ENCODE measurements at regions not wholly inside any gene's neighbourhood (a gene's known extent, or its start where the extent isn't known, plus 50 kb on each side); places are given as distances from the start of the nearest gene placed in this dataset.
A peak's percentile ranks its signal among the peaks of the same experiment; 100 is the strongest.
"Not testable (repeated sequence)": the region's sequence is repeated elsewhere in the genome, so short reads cannot be mapped to it uniquely, and the experiment has no call there.

GRCh38 chr3:176032043-176032442, 1165.2 kb downstream of the TBL1XR1 start:
- DNase-seq: no peak

- not testable (repeated sequence) for DNase-seq
These were observed 1157.1 kb downstream of the NAALADL2 start for GRCh38 chr3:176016203-176016602.

DNA sequence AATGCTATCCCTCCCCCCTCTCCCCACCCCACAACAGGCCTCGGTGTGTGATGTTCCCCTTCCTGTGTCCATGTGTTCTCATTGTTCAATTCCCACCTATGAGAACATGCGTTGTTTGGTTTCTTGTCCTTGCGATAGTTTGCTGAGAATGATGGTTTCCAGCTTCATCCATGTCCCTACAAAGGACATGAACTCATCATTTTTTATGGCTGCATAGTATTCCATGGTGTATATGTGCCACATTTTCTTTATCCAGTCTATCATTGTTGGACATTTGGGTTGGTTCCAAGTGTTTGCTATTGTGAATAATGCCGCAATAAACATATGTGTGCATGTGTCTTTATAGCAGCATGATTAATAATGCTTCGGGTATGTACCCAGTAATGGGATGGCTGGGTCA, 1156.1 kb downstream of the NAALADL2 start:
- not testable (repeated sequence) for DNase-seq

- DNase-seq: no peak
These were observed 1150.1 kb downstream of the NAALADL2 start for GRCh38 chr3:176009256-176009655.

DNA sequence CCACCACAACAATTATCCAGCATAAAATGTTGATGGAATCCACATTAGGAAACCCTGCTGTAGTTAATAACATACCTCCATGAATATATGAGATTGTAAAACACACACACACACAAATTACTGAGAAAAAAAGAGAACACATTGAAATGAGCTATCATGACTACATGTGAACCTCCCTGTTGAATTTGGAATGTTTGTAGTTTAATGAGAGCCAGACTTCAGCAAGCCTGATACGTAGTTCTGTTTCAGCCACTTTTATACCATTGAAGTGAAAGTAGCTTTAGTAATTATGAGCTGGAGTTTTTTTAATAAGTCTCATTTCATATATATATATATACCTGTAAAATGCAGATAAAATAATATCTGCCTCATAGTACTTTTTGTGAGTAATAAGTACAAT, 1146.4 kb downstream of the NAALADL2 start:
- DNase-seq: no peak

- DNase-seq: no peak
These were observed 1130.0 kb downstream of the NAALADL2 start for GRCh38 chr3:175989161-175989560.

DNA sequence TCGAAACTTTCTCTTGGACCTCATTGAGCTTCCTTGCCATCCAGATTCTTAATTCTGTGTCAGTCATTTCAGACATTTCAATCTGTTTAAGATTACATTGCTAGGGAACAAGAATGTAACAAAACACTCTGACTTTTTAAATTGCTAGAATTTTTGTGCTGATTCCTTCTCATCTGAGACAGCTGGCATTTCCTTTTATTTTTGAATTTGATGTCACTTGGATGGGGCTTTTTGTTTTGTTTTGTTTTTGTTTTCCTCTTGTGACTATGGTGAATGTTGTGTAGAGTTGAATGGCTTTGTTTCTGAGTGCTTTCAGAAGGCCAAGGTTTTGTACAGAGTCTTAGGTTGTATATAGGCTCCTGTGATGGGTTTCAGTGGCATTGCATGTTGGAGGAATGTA, 1129.3 kb downstream of the NAALADL2 start:
- DNase-seq: no peak

GRCh38 chr3:175985781-175986180, 1126.6 kb downstream of the NAALADL2 start:
- DNase-seq: no peak

- DNase-seq: no peak
These were observed 1124.2 kb downstream of the NAALADL2 start for GRCh38 chr3:175983379-175983778.

GRCh38 chr3:175980486-175981090, 1121.5 kb downstream of the NAALADL2 start:
- DNase-seq: no peak

GRCh38 chr3:175977968-175978752, 1119.0 kb downstream of the NAALADL2 start:
- no peak for DNase-seq

DNA sequence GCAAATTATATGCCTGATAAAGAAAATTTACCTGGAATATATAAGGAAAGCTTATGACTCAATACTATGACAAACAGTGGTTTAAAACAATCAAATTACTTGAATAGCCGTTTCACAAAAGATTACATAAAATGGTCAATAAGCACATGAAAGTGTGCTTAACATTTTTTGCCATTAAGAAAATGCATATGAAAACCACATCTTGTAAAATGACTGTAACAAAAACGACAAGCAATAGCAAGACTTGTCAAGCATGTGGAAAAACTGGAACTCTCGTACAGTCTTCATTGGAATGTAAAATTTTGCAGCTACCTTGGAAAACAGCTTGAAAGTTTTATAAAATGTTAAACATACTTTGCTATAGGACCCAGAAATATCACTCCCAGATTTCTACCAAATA, 1110.3 kb downstream of the NAALADL2 start:
- DNase-seq: no peak

DNA sequence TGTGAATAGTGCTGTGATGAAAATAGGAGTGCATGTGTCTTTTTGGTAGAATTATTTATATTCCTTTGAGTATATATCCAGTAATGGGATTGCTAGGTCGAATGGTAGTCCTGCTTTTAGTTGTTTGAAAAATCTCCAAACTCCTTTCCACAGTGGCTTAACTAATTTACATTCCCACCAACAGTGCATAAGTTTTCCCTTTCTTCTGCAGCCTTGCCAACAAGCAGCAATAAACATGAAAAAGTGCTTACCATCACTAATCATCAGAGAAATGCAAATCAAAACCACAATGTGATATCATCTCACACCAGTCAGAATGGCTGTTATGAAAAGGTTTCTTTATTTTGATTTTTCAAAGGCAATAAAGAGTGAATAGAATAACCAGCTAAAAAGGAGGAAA, 1105.9 kb downstream of the NAALADL2 start:
- no peak for DNase-seq

DNA sequence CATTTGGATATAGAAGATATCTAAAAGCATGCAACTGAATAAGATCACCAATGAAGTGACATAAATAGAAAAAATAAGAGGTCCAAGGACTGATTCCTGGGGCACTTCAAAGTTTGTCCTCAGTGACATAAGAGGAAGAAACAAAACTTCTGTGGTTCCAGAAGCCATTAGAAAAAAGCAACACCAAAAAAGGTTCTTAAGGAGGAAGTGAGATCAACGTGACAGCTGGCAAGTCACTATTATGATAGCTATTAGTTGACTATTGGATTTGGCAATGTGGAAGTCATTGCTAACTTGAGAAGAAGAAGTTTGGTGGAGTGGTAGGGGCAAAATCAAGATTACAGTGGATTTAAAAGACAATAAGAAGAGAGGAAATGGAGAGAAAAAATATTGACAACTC, 1098.3 kb downstream of the NAALADL2 start:
- DNase-seq: no peak

GRCh38 chr3:175956964-175957363, 1097.8 kb downstream of the NAALADL2 start:
- DNase-seq: no peak

- no peak for DNase-seq
These were observed 1092.0 kb downstream of the NAALADL2 start for GRCh38 chr3:175951047-175951694.

DNA sequence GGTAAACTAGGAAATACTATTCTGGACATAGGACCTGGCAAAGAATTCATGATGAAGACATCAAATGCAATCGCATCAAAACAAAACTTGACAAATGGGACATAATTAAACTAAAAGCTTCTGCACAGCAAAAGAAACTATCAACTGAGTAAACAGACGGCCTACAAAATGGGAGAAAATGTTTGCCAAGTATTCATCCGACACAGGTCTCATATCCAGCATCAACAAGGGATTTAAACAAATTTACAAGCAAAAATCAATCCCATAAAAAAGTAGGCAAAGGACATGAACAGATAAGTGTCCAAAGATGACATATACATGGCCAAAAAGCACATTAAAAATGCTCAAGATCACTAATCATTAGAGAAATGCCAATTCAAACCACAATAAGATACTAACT, 1088.9 kb downstream of the NAALADL2 start:
- DNase-seq: no peak

GRCh38 chr3:175941352-175941751, 1082.2 kb downstream of the NAALADL2 start:
- DNase-seq: peak; percentile 6

- peak; percentile 2 for DNase-seq
These were observed 1081.7 kb downstream of the NAALADL2 start for GRCh38 chr3:175940881-175941280.

DNA sequence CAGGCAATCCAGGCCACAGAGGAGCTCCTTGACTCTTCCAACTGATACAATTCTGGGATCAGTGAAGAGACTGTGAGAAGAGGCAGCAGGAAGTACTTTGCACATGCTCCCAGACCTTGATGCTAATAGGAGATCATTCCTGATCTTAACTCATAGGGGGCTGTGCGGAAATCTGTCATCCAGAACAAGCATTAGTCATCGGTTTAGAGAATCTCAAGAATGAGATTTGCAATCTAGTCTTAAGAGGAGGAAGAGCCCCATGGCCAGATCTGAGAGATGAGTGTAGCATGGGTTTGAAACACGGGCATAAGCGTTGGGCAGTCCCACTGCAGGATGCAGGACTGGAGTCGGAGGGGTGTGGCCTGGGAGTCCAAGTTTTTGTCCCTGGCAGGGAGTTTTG, 1081.1 kb downstream of the NAALADL2 start:
- DNase-seq: no peak

GRCh38 chr3:175937367-175937766, 1078.2 kb downstream of the NAALADL2 start:
- not testable (repeated sequence) for DNase-seq

DNA sequence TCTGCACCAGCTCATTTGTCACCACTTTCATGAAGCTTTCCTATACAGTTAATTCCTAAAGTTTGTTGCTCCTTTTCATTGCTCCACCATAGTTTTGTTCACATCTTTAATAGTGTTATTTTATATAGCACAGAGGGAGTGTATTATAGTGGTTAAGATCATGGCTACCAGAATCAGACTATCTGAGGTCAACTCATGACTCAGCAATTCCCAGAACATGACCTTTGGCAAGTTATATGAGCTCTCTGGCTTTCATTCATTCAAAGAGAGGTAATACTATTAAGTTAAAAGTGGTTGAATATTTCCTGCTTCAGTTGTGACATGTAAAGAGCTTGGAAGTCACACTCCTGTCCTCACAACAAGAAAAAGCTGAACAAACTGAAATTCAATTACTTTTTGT, 1073.5 kb downstream of the NAALADL2 start:
- DNase-seq: no peak

GRCh38 chr3:175919133-175919532, 1060.0 kb downstream of the NAALADL2 start:
- no peak for DNase-seq
